Endometrium (tissue), 2 donors: ENCODE measurements at regions not wholly inside any gene's neighbourhood (a gene's known extent, or its start where the extent isn't known, plus 50 kb on each side); places are given as distances from the start of the nearest gene placed in this dataset.
A peak's percentile ranks its signal among the peaks of the same experiment; 100 is the strongest.

Experiments used
- FAIRE-seq: peaks from 2 replicates; lab custom pipeline; 2012; peaks lifted over from hg19 to GRCh38; lab: Jason Lieb, UNC
- donor health status: control.
- donor health status: control.

GRCh38 chr5:174376726-174377373, 331.3 kb downstream of the NSG2 start:
- no peak for FAIRE-seq

- no peak for FAIRE-seq
These were observed 332.8 kb downstream of the NSG2 start for GRCh38 chr5:174378121-174378874.

DNA sequence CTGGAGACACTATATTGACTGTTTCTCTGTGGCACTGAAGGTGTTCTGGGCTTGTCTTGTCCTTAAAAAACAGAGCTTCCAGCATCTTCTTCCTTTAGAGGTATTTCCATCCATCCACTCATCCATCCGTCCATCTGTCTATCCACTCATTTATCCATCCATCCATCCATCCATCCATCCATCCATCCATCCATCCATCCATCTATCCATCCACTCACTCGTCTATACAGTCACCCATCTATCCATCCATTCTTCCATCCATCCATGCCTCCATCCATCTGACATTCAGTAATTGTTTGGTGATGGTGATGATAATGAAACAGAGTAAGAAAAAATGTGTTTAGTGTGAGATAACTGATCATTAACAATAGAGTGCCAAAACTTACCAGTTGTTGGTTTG, 334.8 kb downstream of the NSG2 start:
- no peak for FAIRE-seq

- FAIRE-seq: no peak
These were observed 335.7 kb downstream of the NSG2 start for GRCh38 chr5:174381241-174381640.

- FAIRE-seq: no peak
These were observed 338.0 kb downstream of the NSG2 start for GRCh38 chr5:174383210-174384167.

GRCh38 chr5:174384509-174384947, 339.0 kb downstream of the NSG2 start:
- no peak for FAIRE-seq

DNA sequence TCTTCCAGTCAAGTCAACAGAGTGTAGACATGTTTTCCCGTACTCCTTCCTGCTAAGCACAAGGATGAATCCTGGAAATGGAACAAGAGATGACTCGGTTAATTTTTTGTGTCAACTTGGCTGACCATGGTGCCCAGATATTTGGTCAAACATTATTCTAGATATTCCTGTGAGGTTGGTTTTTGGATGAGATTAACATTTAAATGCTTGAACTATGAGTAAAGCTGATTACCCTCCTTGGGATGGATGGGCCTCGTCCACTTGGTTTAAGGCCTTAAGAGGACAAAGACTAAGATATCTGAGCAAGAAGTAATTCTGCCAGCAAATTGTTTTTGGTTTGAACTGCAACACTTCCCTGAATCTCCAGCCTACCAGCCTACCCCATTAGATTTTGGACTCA, 338.1 kb upstream of the MSX2 start:
- FAIRE-seq: no peak

DNA sequence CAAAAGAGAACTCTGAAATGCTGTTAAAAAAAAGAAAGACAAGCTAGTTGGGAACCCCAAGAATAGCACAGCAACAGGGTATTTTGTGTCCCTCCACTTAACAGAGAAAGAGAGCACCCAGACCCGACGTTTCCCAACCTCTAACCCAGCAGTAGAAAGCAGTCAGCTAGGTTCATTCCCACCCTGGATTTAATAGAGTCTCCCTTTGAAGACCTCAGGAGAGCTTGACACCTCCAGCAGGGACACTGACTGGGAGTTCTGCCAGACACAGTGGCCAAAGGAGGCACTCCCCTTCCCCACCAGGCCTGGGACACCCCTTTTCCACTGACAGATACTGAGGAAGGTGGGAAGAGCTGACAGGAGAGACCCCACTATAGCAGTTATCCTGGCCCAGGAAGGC, 337.5 kb upstream of the MSX2 start:
- FAIRE-seq: no peak

DNA sequence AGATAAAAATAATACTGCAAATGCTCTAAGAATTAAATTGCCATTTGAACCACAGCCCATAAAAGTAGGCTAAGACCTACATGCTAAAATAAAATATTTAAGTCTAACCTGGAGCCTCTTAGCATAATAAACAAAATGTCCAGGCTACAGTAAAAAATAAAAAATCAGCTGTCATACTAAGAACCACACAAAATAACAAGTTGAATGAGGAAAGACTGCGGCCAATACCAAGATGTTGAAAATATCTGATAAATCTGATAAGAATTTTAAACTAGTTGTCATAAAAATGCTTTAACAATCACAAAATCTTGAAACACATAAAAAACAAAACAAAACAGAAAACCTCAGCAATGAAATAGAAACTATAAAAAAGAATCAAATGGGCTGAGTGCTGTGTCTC, 336.9 kb upstream of the MSX2 start:
- FAIRE-seq: peak; percentile 50

- no peak for FAIRE-seq
These were observed 331.5 kb upstream of the MSX2 start for GRCh38 chr5:174392892-174393291.

- no peak for FAIRE-seq
These were observed 327.8 kb upstream of the MSX2 start for GRCh38 chr5:174396541-174396940.

- no peak for FAIRE-seq
These were observed 327.2 kb upstream of the MSX2 start for GRCh38 chr5:174397206-174397605.

- no peak for FAIRE-seq
These were observed 326.2 kb upstream of the MSX2 start for GRCh38 chr5:174398171-174398570.

DNA sequence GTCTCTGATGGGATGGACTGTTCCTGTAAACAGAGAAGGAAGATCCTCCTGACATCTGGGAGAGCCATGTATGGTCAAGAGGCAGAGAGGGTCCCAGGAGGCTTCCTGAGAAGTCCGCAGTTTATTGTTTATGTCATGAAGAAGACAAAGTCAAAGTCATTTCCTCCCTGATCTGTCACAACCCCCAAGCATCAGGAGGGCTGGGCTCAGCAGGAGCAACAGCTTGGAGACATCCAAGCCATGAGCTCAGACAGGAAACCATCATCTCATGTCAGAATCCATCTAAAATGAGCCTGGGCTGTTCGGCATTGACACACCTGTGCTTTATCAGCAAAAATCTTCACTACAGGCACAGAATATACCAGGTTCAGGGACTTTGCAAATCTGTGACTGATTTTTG, 325.0 kb upstream of the MSX2 start:
- FAIRE-seq: no peak

DNA sequence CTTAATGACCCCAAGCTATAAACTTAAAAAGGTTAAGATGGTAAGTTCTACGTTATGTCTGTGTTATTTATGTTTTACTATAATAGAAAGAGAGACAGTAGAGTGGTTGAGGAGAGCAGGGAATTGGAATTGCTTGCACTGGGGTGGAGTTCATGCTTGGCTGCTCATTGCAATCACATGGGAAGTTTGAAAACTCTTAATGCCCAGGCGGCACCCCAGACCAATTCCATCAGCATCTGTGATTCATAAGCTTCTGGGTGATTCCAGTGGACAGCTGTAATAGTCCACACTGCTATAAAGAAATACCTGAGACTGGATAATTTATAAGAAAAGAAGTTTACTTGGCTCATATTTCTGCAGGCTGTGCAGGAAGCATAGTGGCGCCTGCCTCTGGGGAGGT, 323.9 kb upstream of the MSX2 start:
- FAIRE-seq: no peak

DNA sequence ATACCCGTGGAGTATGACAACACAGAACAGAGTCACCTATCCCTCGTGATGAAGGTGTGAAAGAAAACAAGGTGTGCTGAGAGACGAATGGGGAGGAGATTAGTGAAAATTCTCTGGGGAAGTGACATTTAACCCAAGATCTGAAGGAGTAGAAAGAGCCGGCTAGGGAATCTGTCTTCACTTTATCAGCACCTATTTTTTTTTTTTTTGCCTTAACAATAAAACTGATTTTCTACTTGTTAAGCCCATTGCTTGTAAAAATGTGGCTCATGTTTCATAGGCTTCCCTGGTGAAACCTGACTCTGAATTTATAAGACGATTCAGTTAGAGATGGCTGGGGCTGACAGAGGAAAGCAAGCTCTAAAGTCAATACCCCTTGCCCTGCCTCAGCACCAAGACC, 322.6 kb upstream of the MSX2 start:
- no peak for FAIRE-seq

DNA sequence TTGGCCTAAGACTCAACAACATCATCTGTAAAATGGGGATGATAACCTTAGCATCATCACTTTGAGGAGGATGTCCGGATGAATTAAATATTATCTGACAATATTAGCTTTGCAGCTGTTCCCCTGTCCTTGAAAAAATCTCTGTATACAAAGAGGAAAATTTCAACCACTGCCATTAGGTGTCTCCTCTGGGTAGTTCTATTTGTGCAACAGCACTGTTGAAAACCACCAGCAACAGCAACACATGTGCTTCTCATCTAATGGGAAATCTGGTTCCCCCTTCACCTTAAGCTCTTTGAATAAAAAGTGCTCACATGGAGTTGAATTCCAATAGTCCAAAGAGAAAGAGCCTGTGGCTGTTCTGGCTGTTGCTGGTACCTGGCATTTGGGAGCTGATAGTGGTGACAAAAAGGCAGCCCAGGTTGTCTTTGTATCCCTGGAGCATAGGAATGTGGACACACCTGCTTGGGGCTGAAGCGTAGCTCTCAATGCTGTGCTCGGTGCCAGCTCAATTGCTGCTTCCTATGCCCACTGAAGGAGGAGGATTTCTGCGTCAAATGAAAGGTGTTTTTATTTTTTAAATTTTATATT, 322.1 kb upstream of the MSX2 start:
- FAIRE-seq: no peak

- no peak for FAIRE-seq
These were observed 319.5 kb upstream of the MSX2 start for GRCh38 chr5:174404848-174405247.

DNA sequence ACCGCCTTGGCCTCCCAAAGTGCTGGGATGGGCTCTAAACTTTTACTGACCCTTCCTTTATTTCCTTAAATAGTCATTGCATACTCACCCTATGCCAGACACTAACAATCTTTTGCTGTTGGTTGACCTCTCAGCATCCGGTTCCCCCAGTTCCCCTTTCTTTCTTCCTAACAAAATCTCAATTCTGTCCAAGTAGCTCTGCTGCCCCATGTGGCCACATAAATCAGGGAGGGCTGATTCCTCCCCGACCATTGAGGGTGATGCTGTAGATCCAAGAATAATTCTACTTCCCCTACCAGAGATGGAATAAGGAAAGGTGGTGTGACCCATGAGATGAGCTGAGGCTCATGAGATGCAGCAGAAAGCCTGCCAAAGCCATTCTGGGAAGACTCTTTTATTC, 315.3 kb upstream of the MSX2 start:
- no peak for FAIRE-seq

GRCh38 chr5:174409971-174410370, 314.4 kb upstream of the MSX2 start:
- no peak for FAIRE-seq

GRCh38 chr5:174410716-174411478, 313.5 kb upstream of the MSX2 start:
- peak; percentile 23 for FAIRE-seq

DNA sequence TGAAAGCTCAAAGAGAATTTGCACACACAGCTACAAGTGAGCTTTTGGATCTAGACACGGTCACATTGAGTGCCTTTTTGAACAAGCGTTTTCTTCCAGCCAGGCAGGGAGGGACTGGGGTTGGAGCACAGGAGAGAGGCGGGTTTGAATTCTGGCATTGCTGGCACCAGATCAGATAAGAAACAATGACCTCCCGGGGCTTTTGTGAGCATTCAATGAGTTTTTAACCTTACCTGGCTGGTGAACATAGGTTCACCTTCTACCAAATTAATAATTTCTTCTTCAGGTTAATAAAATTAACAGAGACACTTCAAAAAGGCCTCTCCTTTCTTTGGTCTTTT, 312.9 kb upstream of the MSX2 start:
- FAIRE-seq: no peak
